ENCODE measurements at regions not wholly inside any gene's neighbourhood (a gene's known extent, or its start where the extent isn't known, plus 50 kb on each side); places are given as distances from the start of the nearest gene placed in this dataset.

DNA sequence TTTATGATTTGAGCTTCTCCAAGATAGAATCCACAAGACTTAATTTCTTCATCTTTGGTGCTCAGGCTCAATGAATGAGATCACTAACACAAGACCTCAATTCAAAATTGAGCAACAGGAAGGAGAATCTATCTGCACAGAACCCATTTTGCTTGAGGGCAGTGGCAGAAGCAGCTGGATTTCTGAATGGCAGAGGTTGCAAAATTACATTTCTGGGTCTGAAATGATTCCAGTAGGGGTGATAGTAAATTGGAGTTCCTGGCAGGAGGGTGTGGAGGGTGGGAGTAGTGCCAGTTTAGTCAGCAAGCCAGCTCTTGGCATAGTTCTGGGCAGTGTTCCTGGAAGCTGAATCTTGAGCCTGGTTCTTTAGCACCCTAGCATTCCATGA lies 281.1 kb downstream of the SLC7A11 start:
- TF ChIP-seq, protein P1, sequence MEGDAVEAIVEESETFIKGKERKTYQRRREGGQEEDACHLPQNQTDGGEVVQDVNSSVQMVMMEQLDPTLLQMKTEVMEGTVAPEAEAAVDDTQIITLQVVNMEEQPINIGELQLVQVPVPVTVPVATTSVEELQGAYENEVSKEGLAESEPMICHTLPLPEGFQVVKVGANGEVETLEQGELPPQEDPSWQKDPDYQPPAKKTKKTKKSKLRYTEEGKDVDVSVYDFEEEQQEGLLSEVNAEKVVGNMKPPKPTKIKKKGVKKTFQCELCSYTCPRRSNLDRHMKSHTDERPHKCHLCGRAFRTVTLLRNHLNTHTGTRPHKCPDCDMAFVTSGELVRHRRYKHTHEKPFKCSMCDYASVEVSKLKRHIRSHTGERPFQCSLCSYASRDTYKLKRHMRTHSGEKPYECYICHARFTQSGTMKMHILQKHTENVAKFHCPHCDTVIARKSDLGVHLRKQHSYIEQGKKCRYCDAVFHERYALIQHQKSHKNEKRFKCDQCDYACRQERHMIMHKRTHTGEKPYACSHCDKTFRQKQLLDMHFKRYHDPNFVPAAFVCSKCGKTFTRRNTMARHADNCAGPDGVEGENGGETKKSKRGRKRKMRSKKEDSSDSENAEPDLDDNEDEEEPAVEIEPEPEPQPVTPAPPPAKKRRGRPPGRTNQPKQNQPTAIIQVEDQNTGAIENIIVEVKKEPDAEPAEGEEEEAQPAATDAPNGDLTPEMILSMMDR (conservative IDR thresholded peaks at IDR 0.05; ENCODE audit: low read depth, low read length), result no peak
- TF ChIP-seq POLR2A (IDR thresholded peaks at IDR 0.05; ENCODE audit: low read depth, low read length) (no peak), NFE2L2 (IDR thresholded peaks at IDR 0.05; ENCODE audit: low read depth, low read length) (no peak), RCOR1 (IDR thresholded peaks at IDR 0.05; ENCODE audit: insufficient replicate concordance, low read length) (no peak), BHLHE40 (IDR thresholded peaks at IDR 0.05; ENCODE audit: low read depth, low read length) (no peak), SMC3 (IDR thresholded peaks at IDR 0.05; ENCODE audit: low read depth, low read length) (no peak)
- TF ChIP-seq, protein P2, sequence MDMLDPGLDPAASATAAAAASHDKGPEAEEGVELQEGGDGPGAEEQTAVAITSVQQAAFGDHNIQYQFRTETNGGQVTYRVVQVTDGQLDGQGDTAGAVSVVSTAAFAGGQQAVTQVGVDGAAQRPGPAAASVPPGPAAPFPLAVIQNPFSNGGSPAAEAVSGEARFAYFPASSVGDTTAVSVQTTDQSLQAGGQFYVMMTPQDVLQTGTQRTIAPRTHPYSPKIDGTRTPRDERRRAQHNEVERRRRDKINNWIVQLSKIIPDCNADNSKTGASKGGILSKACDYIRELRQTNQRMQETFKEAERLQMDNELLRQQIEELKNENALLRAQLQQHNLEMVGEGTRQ (IDR thresholded peaks at IDR 0.05; ENCODE audit: low read depth, low read length), result no peak

All from IMR-90 (cell line).